ENCODE measurements at regions not wholly inside any gene's neighbourhood (a gene's known extent, or its start where the extent isn't known, plus 50 kb on each side); places are given as distances from the start of the nearest gene placed in this dataset.

GRCh38 chr1:30012455-30013440 lies 710.6 kb downstream of the MATN1 start:
- CTCF ChIA-PET = no interaction called here
- H3K27me3 ChIP-seq (ENCODE audit: control insufficient read depth, insufficient read depth, low read length) = no peaks in the 10 kb centered on the region
- DNase-seq (ENCODE audit: low read depth) = no peak
- POLR2A ChIA-PET = no interaction called here
- TF ChIP-seq, protein P1, sequence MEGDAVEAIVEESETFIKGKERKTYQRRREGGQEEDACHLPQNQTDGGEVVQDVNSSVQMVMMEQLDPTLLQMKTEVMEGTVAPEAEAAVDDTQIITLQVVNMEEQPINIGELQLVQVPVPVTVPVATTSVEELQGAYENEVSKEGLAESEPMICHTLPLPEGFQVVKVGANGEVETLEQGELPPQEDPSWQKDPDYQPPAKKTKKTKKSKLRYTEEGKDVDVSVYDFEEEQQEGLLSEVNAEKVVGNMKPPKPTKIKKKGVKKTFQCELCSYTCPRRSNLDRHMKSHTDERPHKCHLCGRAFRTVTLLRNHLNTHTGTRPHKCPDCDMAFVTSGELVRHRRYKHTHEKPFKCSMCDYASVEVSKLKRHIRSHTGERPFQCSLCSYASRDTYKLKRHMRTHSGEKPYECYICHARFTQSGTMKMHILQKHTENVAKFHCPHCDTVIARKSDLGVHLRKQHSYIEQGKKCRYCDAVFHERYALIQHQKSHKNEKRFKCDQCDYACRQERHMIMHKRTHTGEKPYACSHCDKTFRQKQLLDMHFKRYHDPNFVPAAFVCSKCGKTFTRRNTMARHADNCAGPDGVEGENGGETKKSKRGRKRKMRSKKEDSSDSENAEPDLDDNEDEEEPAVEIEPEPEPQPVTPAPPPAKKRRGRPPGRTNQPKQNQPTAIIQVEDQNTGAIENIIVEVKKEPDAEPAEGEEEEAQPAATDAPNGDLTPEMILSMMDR (IDR thresholded peaks at IDR 0.05; ENCODE audit: insufficient read depth, low read depth, low read length) = no peak
- no peak overlapping the region for H3K4me3 ChIP-seq (ENCODE audit: low read depth, low read length)
- no peaks in the 10 kb centered on the region for H3K36me3 ChIP-seq (ENCODE audit: control insufficient read depth, insufficient read depth, low read length)

DNA sequence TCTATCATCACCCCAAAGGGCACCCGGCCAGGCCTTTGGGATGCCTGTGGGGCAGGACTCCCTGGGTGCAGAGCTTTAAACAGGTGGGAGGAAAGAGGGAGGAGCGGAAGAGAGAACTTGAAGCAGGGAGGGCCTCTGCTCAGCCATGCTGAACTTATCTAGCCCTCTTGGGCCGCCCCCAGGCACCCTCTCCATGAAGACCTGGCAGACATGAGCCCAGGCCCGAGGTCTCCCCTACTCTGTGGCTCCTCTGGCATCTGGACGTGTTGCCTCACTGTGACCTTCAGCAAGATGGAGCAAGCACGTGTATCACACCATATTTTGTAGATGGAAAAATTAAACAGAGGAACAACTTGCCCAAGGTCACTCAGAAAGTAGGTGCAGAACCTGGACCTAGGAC lies 711.4 kb downstream of the MATN1 start:
- TF ChIP-seq, protein P1 (IDR thresholded peaks at IDR 0.05; ENCODE audit: insufficient read depth, low read depth, low read length) = no peak
- ChIA-PET CTCF (no interaction called here), POLR2A (no interaction called here)
- Histone ChIP-seq H3K36me3 (ENCODE audit: control insufficient read depth, insufficient read depth, low read length) (no peaks in the 10 kb centered on the region), H3K4me3 (ENCODE audit: low read depth, low read length) (no peak overlapping the region), H3K27me3 (ENCODE audit: control insufficient read depth, insufficient read depth, low read length) (no peaks in the 10 kb centered on the region)
- DNase-seq (ENCODE audit: low read depth) = no peak

- no peaks in the 10 kb centered on the region for H3K36me3 ChIP-seq (ENCODE audit: control insufficient read depth, insufficient read depth, low read length)
- no peaks in the 10 kb centered on the region for H3K27me3 ChIP-seq (ENCODE audit: control insufficient read depth, insufficient read depth, low read length)
- POLR2A ChIA-PET = no interaction called here
- TF ChIP-seq, protein P1 (IDR thresholded peaks at IDR 0.05; ENCODE audit: insufficient read depth, low read depth, low read length) = no peak
- no peak for DNase-seq (ENCODE audit: low read depth)
- CTCF ChIA-PET = no interaction called here
- H3K4me3 ChIP-seq (ENCODE audit: low read depth, low read length) = no peak overlapping the region
Observed at GRCh38 chr1:30010506-30011106, 712.8 kb downstream of the MATN1 start.

- DNase-seq (ENCODE audit: low read depth) = no peak
- ChIA-PET POLR2A (no interaction called here), CTCF (no interaction called here)
- no peaks in the 10 kb centered on the region for H3K27me3 ChIP-seq (ENCODE audit: control insufficient read depth, insufficient read depth, low read length)
- TF ChIP-seq, protein P1 (IDR thresholded peaks at IDR 0.05; ENCODE audit: insufficient read depth, low read depth, low read length) = no peak
- H3K4me3 ChIP-seq (ENCODE audit: low read depth, low read length) = no peak overlapping the region
- H3K36me3 ChIP-seq (ENCODE audit: control insufficient read depth, insufficient read depth, low read length) = no peaks in the 10 kb centered on the region
Observed at GRCh38 chr1:30009720-30010119, 713.7 kb downstream of the MATN1 start.

DNA sequence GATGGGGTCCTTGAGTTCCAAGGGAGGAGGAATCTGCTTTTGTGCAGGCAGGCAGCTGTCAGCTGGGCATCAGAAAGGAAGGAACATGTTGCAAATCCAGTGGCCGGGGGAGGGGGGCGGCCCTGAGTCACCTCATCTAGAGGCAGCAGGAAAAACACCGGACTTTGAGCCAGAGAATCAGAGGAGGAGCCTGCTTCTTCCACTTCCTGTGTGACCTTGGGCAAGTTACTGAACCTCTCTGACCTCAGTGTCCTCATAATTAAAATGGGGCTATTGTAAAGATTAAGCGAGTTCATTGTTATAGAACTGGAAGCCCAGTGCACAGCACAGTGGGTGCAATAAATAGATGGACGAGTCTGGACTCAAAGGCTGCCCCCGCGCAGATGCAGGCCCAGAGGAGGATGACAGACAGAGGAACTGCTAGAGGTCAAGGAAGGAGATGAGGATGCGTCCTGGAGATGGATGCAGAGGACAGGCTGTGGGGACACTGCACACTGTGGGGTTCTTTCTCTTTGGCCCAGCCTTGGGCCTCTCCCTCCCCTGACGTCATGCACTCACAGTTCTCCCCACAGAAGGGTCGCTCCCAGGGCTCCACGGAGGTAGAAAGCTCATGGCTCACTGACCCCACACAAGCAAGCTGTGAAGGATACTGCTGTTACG lies 714.3 kb downstream of the MATN1 start:
- no peak for DNase-seq (ENCODE audit: low read depth)
- Histone ChIP-seq H3K36me3 (ENCODE audit: control insufficient read depth, insufficient read depth, low read length) (no peaks in the 10 kb centered on the region), H3K4me3 (ENCODE audit: low read depth, low read length) (no peak overlapping the region), H3K27me3 (ENCODE audit: control insufficient read depth, insufficient read depth, low read length) (no peaks in the 10 kb centered on the region)
- CTCF ChIA-PET = no interaction called here
- POLR2A ChIA-PET = no interaction called here
- TF ChIP-seq, protein P1 (IDR thresholded peaks at IDR 0.05; ENCODE audit: insufficient read depth, low read depth, low read length) = no peak

All from BJ (cell line).